ENCODE measurements at regions not wholly inside any gene's neighbourhood (a gene's known extent, or its start where the extent isn't known, plus 50 kb on each side); places are given as distances from the start of the nearest gene placed in this dataset.

DNA sequence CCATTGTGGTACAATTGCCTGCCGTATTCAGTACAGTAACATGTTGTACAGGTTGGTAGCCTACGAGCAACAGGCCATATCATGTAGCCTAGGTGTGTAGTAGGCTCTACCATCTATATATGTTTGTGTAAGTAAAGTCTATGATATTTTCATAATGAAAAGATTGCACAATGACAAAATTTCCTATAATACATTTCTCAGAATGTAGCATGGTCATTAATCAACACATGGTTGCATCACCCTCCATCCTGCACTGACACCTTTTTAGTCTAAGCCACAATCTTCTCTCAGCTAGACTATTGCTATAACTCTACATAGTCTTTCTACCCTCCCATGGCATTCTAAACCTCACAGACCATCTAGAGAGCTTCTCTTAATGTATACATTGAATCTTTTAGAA lies 158.5 kb upstream of the HMGA2 start:
- H3K9me3 ChIP-seq, result no peaks in the 10 kb centered on the region
- H3K4me1 ChIP-seq, result no peaks in the 10 kb centered on the region
- ATAC-seq (no peak), DNase-seq (no peak)
- H3K4me3 ChIP-seq, result no peak overlapping the region
- H3K36me3 ChIP-seq, result no peaks in the 10 kb centered on the region
- TF ChIP-seq, protein P1, sequence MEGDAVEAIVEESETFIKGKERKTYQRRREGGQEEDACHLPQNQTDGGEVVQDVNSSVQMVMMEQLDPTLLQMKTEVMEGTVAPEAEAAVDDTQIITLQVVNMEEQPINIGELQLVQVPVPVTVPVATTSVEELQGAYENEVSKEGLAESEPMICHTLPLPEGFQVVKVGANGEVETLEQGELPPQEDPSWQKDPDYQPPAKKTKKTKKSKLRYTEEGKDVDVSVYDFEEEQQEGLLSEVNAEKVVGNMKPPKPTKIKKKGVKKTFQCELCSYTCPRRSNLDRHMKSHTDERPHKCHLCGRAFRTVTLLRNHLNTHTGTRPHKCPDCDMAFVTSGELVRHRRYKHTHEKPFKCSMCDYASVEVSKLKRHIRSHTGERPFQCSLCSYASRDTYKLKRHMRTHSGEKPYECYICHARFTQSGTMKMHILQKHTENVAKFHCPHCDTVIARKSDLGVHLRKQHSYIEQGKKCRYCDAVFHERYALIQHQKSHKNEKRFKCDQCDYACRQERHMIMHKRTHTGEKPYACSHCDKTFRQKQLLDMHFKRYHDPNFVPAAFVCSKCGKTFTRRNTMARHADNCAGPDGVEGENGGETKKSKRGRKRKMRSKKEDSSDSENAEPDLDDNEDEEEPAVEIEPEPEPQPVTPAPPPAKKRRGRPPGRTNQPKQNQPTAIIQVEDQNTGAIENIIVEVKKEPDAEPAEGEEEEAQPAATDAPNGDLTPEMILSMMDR (IDR thresholded peaks at IDR 0.05), result no peak
- intact Hi-C loops (cut with DNase I), result no loop called here
- no peak overlapping the region for H3K27ac ChIP-seq
- H3K27me3 ChIP-seq (ENCODE audit: low read depth), result peaks cover 15% of the 10 kb centered on the region

DNA sequence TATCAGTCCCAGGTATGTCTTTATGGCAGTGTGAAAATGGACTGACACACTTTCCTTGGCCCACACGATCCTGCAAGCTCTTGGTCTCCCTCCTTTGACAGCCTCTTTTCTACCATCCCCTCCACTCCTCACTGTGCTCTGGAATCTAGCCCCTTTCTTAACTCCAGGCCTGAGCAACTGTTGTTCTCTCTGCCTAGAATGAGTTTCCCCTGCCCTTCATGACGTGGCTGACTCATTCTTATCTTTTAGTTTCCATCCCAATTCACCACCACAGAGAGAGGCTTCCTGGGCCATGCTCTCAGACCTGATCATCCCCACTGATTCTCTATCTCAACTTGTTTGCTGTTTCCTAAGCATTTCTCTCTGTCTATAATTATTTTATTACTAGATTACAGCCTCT lies 157.4 kb upstream of the HMGA2 start:
- no peaks in the 10 kb centered on the region for H3K9me3 ChIP-seq
- no peaks in the 10 kb centered on the region for H3K36me3 ChIP-seq
- H3K27ac ChIP-seq, result no peak overlapping the region
- no peak for DNase-seq
- no peaks in the 10 kb centered on the region for H3K4me1 ChIP-seq
- peaks cover 5% of the 10 kb centered on the region for H3K27me3 ChIP-seq (ENCODE audit: low read depth)
- intact Hi-C loops (cut with DNase I), result no loop called here
- ATAC-seq, result no peak
- H3K4me3 ChIP-seq, result no peak overlapping the region
- TF ChIP-seq, protein P1 (IDR thresholded peaks at IDR 0.05), result no peak

DNA sequence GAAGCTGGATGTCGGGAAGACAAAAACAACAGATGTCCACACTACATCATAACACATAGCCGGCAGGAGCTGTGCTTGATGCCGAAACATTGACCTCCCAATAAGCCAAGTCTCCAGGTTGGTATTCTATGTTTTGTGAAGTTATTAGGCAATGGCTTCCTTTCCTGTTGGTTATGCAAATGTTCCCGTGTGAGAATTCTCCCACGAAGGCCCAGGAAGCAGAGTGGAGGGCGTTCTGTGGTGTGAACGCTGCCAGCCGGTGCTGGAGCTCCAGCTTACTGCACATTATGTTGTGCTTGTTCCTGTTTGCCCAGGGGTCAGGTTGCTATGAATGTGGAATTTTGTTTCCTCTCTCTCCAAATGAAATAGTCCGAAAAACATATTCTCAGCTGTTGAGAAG lies 156.4 kb upstream of the HMGA2 start:
- H3K27ac ChIP-seq, result no peak overlapping the region
- H3K4me3 ChIP-seq, result no peak overlapping the region
- no peaks in the 10 kb centered on the region for H3K4me1 ChIP-seq
- H3K9me3 ChIP-seq, result no peaks in the 10 kb centered on the region
- ATAC-seq (no peak), DNase-seq (no peak)
- intact Hi-C loops (cut with DNase I), result no loop called here
- H3K36me3 ChIP-seq, result no peaks in the 10 kb centered on the region
- no peaks in the 10 kb centered on the region for H3K27me3 ChIP-seq (ENCODE audit: low read depth)
- TF ChIP-seq, protein P1 (IDR thresholded peaks at IDR 0.05), result no peak

DNA sequence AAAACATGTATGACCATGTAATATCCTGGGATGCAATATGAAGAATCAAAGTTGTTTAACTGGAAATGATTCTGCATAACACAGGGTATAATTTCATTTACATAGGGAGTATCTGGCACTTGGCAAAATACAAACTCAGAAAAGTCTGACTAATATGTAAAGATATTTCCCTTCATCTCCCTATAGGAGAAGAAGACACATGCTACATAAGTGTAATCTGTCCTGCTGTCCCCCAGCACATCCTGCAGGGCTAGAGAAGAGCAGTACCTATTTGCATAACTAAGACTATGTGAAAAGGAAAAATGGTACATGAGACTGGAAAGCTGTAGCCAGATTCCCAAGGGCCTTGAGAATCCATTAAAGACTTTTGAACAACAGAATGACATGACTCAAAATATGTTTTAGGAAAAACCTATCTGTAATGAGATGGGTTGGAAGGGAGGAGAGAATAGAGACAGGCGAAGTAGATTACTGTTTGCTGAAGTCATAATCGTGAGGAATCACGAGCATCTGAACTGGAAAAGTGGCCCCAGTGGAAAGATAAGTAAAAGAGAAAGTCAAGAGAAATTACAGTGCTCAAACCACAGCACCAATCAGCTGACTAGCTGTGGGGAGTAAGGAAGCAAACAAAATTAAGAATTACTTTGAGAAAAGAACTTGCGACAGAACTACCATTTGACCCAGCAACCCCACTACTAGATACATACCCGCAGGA lies 155.1 kb upstream of the HMGA2 start:
- no peak overlapping the region for H3K27ac ChIP-seq
- H3K9me3 ChIP-seq, result no peaks in the 10 kb centered on the region
- no peak for DNase-seq

DNA sequence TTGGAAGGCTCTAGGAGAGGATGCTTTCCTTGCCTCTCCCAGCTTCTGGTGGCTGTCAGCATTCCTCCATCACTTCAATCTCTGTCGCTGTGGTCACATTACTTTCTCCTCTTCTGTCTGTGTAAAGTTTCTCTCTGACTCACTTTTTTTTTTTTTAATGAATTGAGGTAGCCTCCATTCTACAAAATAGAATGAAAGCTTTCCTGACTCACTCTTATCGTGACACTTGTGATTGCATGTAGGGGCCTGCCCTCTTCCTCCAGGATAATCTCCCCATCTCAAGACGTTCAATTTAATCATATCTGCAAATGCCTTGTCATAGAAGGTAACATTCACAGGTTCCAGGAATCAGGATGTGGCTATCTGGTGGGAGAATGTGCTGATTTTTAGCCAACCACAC lies 153.5 kb upstream of the HMGA2 start:
- DNase-seq (no peak), ATAC-seq (no peak)
- TF ChIP-seq, protein P1 (IDR thresholded peaks at IDR 0.05), result no peak
- intact Hi-C loops (cut with DNase I), result no loop called here
- Histone ChIP-seq H3K36me3 (no peaks in the 10 kb centered on the region), H3K4me1 (no peaks in the 10 kb centered on the region), H3K27ac (no peak overlapping the region), H3K9me3 (no peaks in the 10 kb centered on the region), H3K4me3 (no peak overlapping the region), H3K27me3 (ENCODE audit: low read depth) (no peaks in the 10 kb centered on the region)

More for the DNA sequence above, 155.1 kb upstream of the HMGA2 start:
- intact Hi-C loops (cut with DNase I), result no loop called here
- ATAC-seq, result no peak
- H3K4me1 ChIP-seq, result no peaks in the 10 kb centered on the region
- no peaks in the 10 kb centered on the region for H3K27me3 ChIP-seq (ENCODE audit: low read depth)
- TF ChIP-seq, protein P1 (IDR thresholded peaks at IDR 0.05), result no peak
- H3K4me3 ChIP-seq, result no peak overlapping the region
- no peaks in the 10 kb centered on the region for H3K36me3 ChIP-seq

All from lower lobe of right lung (tissue), 2 donors.